ENCODE measurements at regions not wholly inside any gene's neighbourhood (a gene's known extent, or its start where the extent isn't known, plus 50 kb on each side); places are given as distances from the start of the nearest gene placed in this dataset.

- DNase-seq (ENCODE audit: low spot score) (no peak), ATAC-seq (ENCODE audit: low read depth) (no peak)
- H3K4me1 ChIP-seq (ENCODE audit: insufficient read depth, poor library complexity, severe bottlenecking) = no peaks in the 10 kb centered on the region
- no peak for TF ChIP-seq CTCF (IDR thresholded peaks at IDR 0.05; ENCODE audit: poor library complexity, severe bottlenecking)
- H3K27me3 ChIP-seq (ENCODE audit: insufficient read depth, poor library complexity, severe bottlenecking) = no peaks in the 10 kb centered on the region
- no peaks in the 10 kb centered on the region for H3K36me3 ChIP-seq (ENCODE audit: low read depth)
- no peak overlapping the region for H3K4me3 ChIP-seq (ENCODE audit: severe bottlenecking)
- no peaks in the 10 kb centered on the region for H3K9me3 ChIP-seq (ENCODE audit: severe bottlenecking)
- no peak overlapping the region for H3K27ac ChIP-seq (ENCODE audit: poor library complexity, severe bottlenecking)
Measured at GRCh38 chr1:199508072-199508471, 519.4 kb upstream of the NR5A2 start.

- no peaks in the 10 kb centered on the region for H3K36me3 ChIP-seq (ENCODE audit: low read depth)
- no peak for TF ChIP-seq CTCF (IDR thresholded peaks at IDR 0.05; ENCODE audit: poor library complexity, severe bottlenecking)
- H3K4me3 ChIP-seq (ENCODE audit: severe bottlenecking) = no peak overlapping the region
- H3K9me3 ChIP-seq (ENCODE audit: severe bottlenecking) = no peaks in the 10 kb centered on the region
- no peak overlapping the region for H3K27ac ChIP-seq (ENCODE audit: poor library complexity, severe bottlenecking)
- DNase-seq (ENCODE audit: low spot score) (no peak), ATAC-seq (ENCODE audit: low read depth) (no peak; the same call in 2 of the 3 replicates)
- H3K4me1 ChIP-seq (ENCODE audit: insufficient read depth, poor library complexity, severe bottlenecking) = no peaks in the 10 kb centered on the region
- H3K27me3 ChIP-seq (ENCODE audit: insufficient read depth, poor library complexity, severe bottlenecking) = no peaks in the 10 kb centered on the region
Measured at GRCh38 chr1:199508653-199509052, 518.9 kb upstream of the NR5A2 start.

GRCh38 chr1:199509456-199509855 lies 518.1 kb upstream of the NR5A2 start:
- no peak for TF ChIP-seq CTCF (IDR thresholded peaks at IDR 0.05; ENCODE audit: poor library complexity, severe bottlenecking)
- DNase-seq (ENCODE audit: low spot score) (no peak), ATAC-seq (ENCODE audit: low read depth) (no peak)
- no peaks in the 10 kb centered on the region for H3K27me3 ChIP-seq (ENCODE audit: insufficient read depth, poor library complexity, severe bottlenecking)
- no peaks in the 10 kb centered on the region for H3K4me1 ChIP-seq (ENCODE audit: insufficient read depth, poor library complexity, severe bottlenecking)
- H3K9me3 ChIP-seq (ENCODE audit: severe bottlenecking) = no peaks in the 10 kb centered on the region
- H3K36me3 ChIP-seq (ENCODE audit: low read depth) = no peaks in the 10 kb centered on the region
- H3K27ac ChIP-seq (ENCODE audit: poor library complexity, severe bottlenecking) = no peak overlapping the region
- no peak overlapping the region for H3K4me3 ChIP-seq (ENCODE audit: severe bottlenecking)

- ATAC-seq (ENCODE audit: low read depth) (no peak), DNase-seq (ENCODE audit: low spot score) (no peak)
- no peak for TF ChIP-seq CTCF (IDR thresholded peaks at IDR 0.05; ENCODE audit: poor library complexity, severe bottlenecking)
- H3K4me3 ChIP-seq (ENCODE audit: severe bottlenecking) = no peak overlapping the region
- no peak overlapping the region for H3K27ac ChIP-seq (ENCODE audit: poor library complexity, severe bottlenecking)
- H3K36me3 ChIP-seq (ENCODE audit: low read depth) = no peaks in the 10 kb centered on the region
- H3K4me1 ChIP-seq (ENCODE audit: insufficient read depth, poor library complexity, severe bottlenecking) = no peaks in the 10 kb centered on the region
- H3K27me3 ChIP-seq (ENCODE audit: insufficient read depth, poor library complexity, severe bottlenecking) = no peaks in the 10 kb centered on the region
- H3K9me3 ChIP-seq (ENCODE audit: severe bottlenecking) = no peaks in the 10 kb centered on the region
Measured at GRCh38 chr1:199510314-199510713, 517.2 kb upstream of the NR5A2 start.

- DNase-seq (ENCODE audit: low spot score) (no peak), ATAC-seq (ENCODE audit: low read depth) (no peak)
- Histone ChIP-seq H3K4me3 (ENCODE audit: severe bottlenecking) (no peak overlapping the region), H3K36me3 (ENCODE audit: low read depth) (no peaks in the 10 kb centered on the region), H3K4me1 (ENCODE audit: insufficient read depth, poor library complexity, severe bottlenecking) (no peaks in the 10 kb centered on the region), H3K27me3 (ENCODE audit: insufficient read depth, poor library complexity, severe bottlenecking) (no peaks in the 10 kb centered on the region), H3K27ac (ENCODE audit: poor library complexity, severe bottlenecking) (no peak overlapping the region), H3K9me3 (ENCODE audit: severe bottlenecking) (no peaks in the 10 kb centered on the region)
- TF ChIP-seq CTCF (IDR thresholded peaks at IDR 0.05; ENCODE audit: poor library complexity, severe bottlenecking) = no peak
Measured at GRCh38 chr1:199512037-199512710, 515.3 kb upstream of the NR5A2 start.
